ENCODE measurements at regions not wholly inside any gene's neighbourhood (a gene's known extent, or its start where the extent isn't known, plus 50 kb on each side); places are given as distances from the start of the nearest gene placed in this dataset.

- TF ChIP-seq CTCF (IDR thresholded peaks at IDR 0.05; ENCODE audit: low read length) (no peak), EZH2 (IDR thresholded peaks at IDR 0.05; ENCODE audit: borderline replicate concordance, low read length) (no peak)
Observed at GRCh38 chr5:163772644-163773043, 267.2 kb downstream of the MAT2B start.
